Spleen (tissue), 11 donors: ENCODE measurements at regions not wholly inside any gene's neighbourhood (a gene's known extent, or its start where the extent isn't known, plus 50 kb on each side); places are given as distances from the start of the nearest gene placed in this dataset.
"Not testable (repeated sequence)": the region's sequence is repeated elsewhere in the genome, so short reads cannot be mapped to it uniquely, and the experiment has no call there.

Experiments used
- DNase-seq: peaks from one replicate; pipeline ENCODE4 v3.0.0-alpha.2; 2020
- H3K27ac ChIP-seq, 8 donors: fragments of 200-600 bp; sonication (generic) in 7 of 8; 1 replicate in 4 of 8; 2 replicates in 4 of 8; pipeline versions ENCODE4 v1.5.0 to v1.8.0; 2016 to 2021; ENCODE audit warnings: inconsistent platforms in 4 of 8, mild to moderate bottlenecking in 4 of 8, moderate library complexity in 1 of 8
- H3K27me3 ChIP-seq, 7 donors: fragments of 200-600 bp; sonication (generic) in 6 of 7; replicated peaks in 1 of 7; 1 replicate in 4 of 7; 2 replicates in 3 of 7; pipeline versions ENCODE4 v1.5.0 to v1.8.0; 2016 to 2021; ENCODE audit warnings: inconsistent platforms in 3 of 7, mild to moderate bottlenecking in 1 of 7
- H3K36me3 ChIP-seq, 6 donors: fragments of 200-600 bp; sonication (generic) in 5 of 6; 1 replicate in 4 of 6; 2 replicates in 2 of 6; pipeline versions ENCODE4 v1.5.0 to v1.8.0; 2016 to 2021; ENCODE audit warnings: inconsistent platforms in 2 of 6
- H3K4me1 ChIP-seq, 6 donors: fragments of 200-600 bp; sonication (generic) in 5 of 6; 1 replicate in 3 of 6; 2 replicates in 3 of 6; pipeline versions ENCODE4 v1.5.0 to v1.8.0; 2016 to 2021; ENCODE audit warnings: inconsistent platforms in 3 of 6
- H3K4me3 ChIP-seq, 8 donors: fragments of 200-600 bp; sonication (generic) in 7 of 8; 1 replicate in 4 of 8; 2 replicates in 4 of 8; pipeline versions ENCODE4 v1.5.0 to v1.8.0; 2016 to 2021; ENCODE audit warnings: inconsistent platforms in 4 of 8, mild to moderate bottlenecking in 4 of 8, moderate library complexity in 2 of 8
- H3K9me3 ChIP-seq, 8 donors: fragments of 200-600 bp; sonication (generic) in 7 of 8; 1 replicate in 4 of 8; 2 replicates in 4 of 8; pipeline versions ENCODE4 v1.5.0 to v1.8.0; 2016 to 2021; ENCODE audit warnings: inconsistent platforms in 4 of 8
- POLR2A ChIP-seq, 3 donors: fragments of 450-650 bp; IDR thresholded peaks; one replicate each; pipeline ENCODE4 v1.5.1; 2017; ENCODE audit warnings: antibody characterized with exemption in 3 of 3, mild to moderate bottlenecking in 1 of 3
- POLR2AphosphoS5 ChIP-seq, 3 donors: sonication (generic); formaldehyde crosslinking; IDR thresholded peaks; one replicate each; pipeline ENCODE4 v1.5.1; 2017; ENCODE audit warnings: antibody characterized with exemption in 3 of 3
- WGBS, 5 donors: extraction: QIAGEN DNeasy Blood & Tissue Kit in 3 of 5; methylation state at CpG; one replicate each; pipeline versions ENCODE4 v1.1.5 to v1.1.7; 2013 to 2018; 5-methylcytosine and 5-hydroxymethylcytosine counted together
- intact Hi-C: fragments of 100-400 bp; cut with DNase I; formaldehyde crosslinking; loops from one replicate; pipeline ENCODE4 v1.15.0; 2023; ENCODE audit warnings: low total_unique reads
- TF ChIP-seq, protein P1 (sequence below), 11 experiments: fragments of 200-600 bp in 7 of 11; fragments of 450-650 bp in 4 of 11; sonication (generic) in 4 of 11; IDR thresholded peaks in 8 of 11; conservative IDR thresholded peaks in 3 of 11; 1 replicate in 7 of 11; 2 replicates in 4 of 11; pipeline versions ENCODE4 v1.4.0 to v1.8.0; 2016 to 2021; ENCODE audit warnings: antibody characterized with exemption in 11 of 11, inconsistent platforms in 4 of 11, mild to moderate bottlenecking in 1 of 11
- donor health status: healthy with polysubstance abuse.
- donor health status: DM: no; HTN: no; CAD: no; lungs with moderate emphysema.
- donor health status: DM: no; HTN: no; CAD: no.
- donor health status: Bipolar disorder and iron deficiency.
- donor health status: healthy.
- donor health status: DM: no; HTN: no; CAD: no.
- donor health status: DM: yes; HTN: yes; CAD: no.

DNA sequence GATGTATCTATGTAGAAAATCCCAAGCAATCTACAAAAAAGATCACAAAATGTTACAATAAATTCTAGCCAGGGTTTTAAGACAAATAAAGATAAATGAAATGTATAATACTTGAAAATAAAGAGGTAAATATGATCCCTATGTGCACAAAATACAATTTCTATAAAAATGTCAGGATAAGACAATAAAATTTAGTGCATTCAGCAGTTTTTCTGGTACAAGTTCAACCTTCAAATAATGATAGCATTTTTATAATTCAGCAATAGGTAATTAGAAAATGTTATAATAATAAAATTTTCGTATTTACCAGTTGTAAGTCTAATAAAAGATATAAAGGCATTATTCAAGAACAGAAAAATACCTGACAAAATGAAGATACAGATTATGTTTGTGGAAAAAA is 726.8 kb upstream of the FAT3 start:
- no peak overlapping the region for H3K27ac ChIP-seq
- H3K27me3 ChIP-seq, result no peaks in the 10 kb centered on the region
- intact Hi-C loops, result no loop called here
- WGBS, 5 donors, result 65 to 82% (median 74%) methylated on average over 1 of the region's 1 CpG
- no peak overlapping the region for H3K4me3 ChIP-seq
- TF ChIP-seq, protein P1, sequence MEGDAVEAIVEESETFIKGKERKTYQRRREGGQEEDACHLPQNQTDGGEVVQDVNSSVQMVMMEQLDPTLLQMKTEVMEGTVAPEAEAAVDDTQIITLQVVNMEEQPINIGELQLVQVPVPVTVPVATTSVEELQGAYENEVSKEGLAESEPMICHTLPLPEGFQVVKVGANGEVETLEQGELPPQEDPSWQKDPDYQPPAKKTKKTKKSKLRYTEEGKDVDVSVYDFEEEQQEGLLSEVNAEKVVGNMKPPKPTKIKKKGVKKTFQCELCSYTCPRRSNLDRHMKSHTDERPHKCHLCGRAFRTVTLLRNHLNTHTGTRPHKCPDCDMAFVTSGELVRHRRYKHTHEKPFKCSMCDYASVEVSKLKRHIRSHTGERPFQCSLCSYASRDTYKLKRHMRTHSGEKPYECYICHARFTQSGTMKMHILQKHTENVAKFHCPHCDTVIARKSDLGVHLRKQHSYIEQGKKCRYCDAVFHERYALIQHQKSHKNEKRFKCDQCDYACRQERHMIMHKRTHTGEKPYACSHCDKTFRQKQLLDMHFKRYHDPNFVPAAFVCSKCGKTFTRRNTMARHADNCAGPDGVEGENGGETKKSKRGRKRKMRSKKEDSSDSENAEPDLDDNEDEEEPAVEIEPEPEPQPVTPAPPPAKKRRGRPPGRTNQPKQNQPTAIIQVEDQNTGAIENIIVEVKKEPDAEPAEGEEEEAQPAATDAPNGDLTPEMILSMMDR (IDR thresholded peaks at IDR 0.05 in 8 of 11, conservative IDR thresholded peaks at IDR 0.05 in 3 of 11), result no peak
- TF ChIP-seq POLR2AphosphoS5 (IDR thresholded peaks at IDR 0.05) (no peak), POLR2A (IDR thresholded peaks at IDR 0.05) (no peak)
- no peaks in the 10 kb centered on the region for H3K9me3 ChIP-seq
- no peaks in the 10 kb centered on the region for H3K4me1 ChIP-seq
- no peak for DNase-seq
- no peaks in the 10 kb centered on the region for H3K36me3 ChIP-seq

DNA sequence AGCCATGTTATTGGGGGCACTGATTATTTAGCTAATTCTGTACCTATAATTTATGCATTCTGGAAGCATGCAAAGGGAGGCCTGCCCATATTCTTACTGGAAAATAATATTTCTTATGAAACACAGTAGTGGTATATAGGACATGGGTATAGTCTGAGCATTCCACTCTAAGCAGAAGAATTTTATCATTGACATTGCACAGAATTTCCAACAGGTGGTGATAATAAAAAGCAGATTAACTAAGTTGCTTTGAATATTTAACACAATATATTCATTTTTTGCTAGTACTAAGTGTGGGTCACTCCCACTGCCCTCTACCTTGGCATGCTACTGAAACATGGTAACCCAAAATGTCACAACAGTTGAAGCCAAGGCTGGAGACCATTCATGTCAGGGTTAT is 728.8 kb upstream of the FAT3 start:
- Histone ChIP-seq H3K36me3 (no peaks in the 10 kb centered on the region), H3K4me3 (no peak overlapping the region)

DNA sequence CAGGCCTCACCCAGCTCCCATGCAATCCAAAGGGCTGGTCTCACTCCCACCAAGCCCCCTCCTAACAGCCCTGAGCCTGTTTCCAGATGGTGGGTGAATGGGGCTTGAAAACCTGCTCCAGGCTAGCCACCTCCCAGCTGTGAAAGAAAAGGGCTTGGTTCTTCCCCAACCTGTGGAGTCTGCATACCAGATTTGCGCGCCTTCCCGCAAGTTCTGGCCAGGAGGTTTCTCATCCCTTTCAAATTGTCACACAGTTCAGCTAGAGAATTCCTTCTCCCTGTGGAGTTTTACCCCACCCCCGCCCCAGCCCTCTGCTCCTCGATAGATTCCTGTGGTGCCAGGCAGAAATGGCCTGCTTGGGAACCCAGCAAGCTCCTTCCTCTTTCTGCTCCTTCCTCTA is 734.6 kb upstream of the FAT3 start:
- intact Hi-C loops, result no loop called here
- no peak for TF ChIP-seq POLR2A (IDR thresholded peaks at IDR 0.05)
- TF ChIP-seq, protein P1 (IDR thresholded peaks at IDR 0.05 in 8 of 11, conservative IDR thresholded peaks at IDR 0.05 in 3 of 11), result no peak
- no peak for TF ChIP-seq POLR2AphosphoS5 (IDR thresholded peaks at IDR 0.05)
- Histone ChIP-seq H3K36me3 (no peaks in the 10 kb centered on the region), H3K27ac (no peak overlapping the region), H3K27me3 (no peaks in the 10 kb centered on the region), H3K9me3 (peaks cover 0 to 31% (median 9%) of the 10 kb centered on the region in 8 donors), H3K4me1 (no peaks in the 10 kb centered on the region), H3K4me3 (no peak overlapping the region)
- no peak for DNase-seq
- 60 to 80% (median 72%) methylated on average over 5 of the region's 5 CpGs for WGBS, 5 donors

More for the DNA sequence above, 728.8 kb upstream of the FAT3 start:
- DNase-seq, result no peak
- no peaks in the 10 kb centered on the region for H3K27me3 ChIP-seq
- intact Hi-C loops, result no loop called here
- TF ChIP-seq POLR2A (IDR thresholded peaks at IDR 0.05) (no peak), POLR2AphosphoS5 (IDR thresholded peaks at IDR 0.05) (no peak)
- TF ChIP-seq, protein P1 (IDR thresholded peaks at IDR 0.05 in 8 of 11, conservative IDR thresholded peaks at IDR 0.05 in 3 of 11), result no peak
- H3K27ac ChIP-seq, result no peak overlapping the region
- no peaks in the 10 kb centered on the region for H3K4me1 ChIP-seq
- H3K9me3 ChIP-seq, result no peaks in the 10 kb centered on the region

DNA sequence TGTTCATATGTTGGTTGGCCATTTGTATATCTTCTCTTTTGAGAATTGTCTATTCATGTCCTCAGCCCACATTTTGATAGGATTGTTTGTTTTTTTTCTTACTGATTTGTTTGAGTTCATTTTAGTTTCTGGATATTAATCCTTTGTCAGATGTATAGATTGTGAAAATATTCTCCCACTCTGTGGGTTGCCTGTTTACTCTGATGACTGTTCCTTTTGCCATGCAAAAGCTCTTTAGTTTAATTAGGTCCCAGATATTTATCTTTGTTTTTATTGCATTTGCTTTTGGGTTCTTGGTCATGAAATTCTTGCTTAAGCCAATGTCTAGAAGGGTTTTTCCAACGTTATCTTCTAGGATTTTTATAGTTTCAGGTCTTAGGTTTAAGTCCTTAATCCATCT is 740.7 kb upstream of the FAT3 start:
- H3K9me3 ChIP-seq, result peaks cover 0 to 37% (median 17%) of the 10 kb centered on the region in 8 donors
- 47 to 77% (median 61%) methylated on average over 1 of the region's 1 CpG for WGBS, 5 donors
- H3K27ac ChIP-seq, H3K4me3 ChIP-seq, H3K36me3 ChIP-seq, DNase-seq, H3K27me3 ChIP-seq, intact Hi-C loops, H3K4me1 ChIP-seq: not testable (repeated sequence)

DNA sequence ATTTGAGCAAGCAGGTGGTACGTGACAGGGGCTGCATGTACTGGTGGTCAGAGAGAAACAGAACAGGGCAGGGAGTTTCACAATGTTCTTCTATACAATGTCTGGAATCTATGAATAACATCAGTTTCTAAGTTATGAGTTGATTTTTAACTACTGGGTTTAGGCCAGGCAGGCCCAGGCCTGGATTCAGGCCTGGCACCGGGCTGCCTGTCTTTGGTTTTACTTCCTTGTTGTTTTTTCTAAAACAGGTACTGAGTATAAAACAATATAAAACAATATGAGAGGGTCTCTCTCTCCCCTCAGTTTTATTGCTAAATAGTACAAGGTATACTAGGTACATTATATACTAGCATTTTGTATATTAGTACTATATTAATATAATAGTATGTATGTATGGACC is 742.7 kb upstream of the FAT3 start:
- WGBS, 5 donors, result 75 to 92% (median 82%) methylated on average over 2 of the region's 2 CpGs
- H3K4me3 ChIP-seq, H3K27me3 ChIP-seq, H3K4me1 ChIP-seq, DNase-seq, intact Hi-C loops, H3K36me3 ChIP-seq, H3K27ac ChIP-seq: not testable (repeated sequence)
- H3K9me3 ChIP-seq, result peaks cover 0 to 48% (median 20%) of the 10 kb centered on the region in 8 donors
